Lung (tissue), 11 donors: ENCODE measurements at regions not wholly inside any gene's neighbourhood (a gene's known extent, or its start where the extent isn't known, plus 50 kb on each side); places are given as distances from the start of the nearest gene placed in this dataset.
A peak's percentile ranks its signal among the peaks of the same experiment; 100 is the strongest.

ENCODE experiments used
- ATAC-seq: fragments of 200-7000 bp; cut with Tn5 transposase; one replicate; pipeline ENCODE4 v1.9.1; 2020; ENCODE audit warnings: moderate number of reproducible peaks; ENCODE audit not compliant: insufficient read depth, low FRiP score
- DNase-seq, 3 donors: peaks; one replicate each; pipeline ENCODE4 v3.0.0-alpha.2; 2013 to 2017
- H3K27ac ChIP-seq, 2 donors: one replicate each; pipeline ENCODE4 v1.5.1; 2013; ENCODE audit warnings: mild to moderate bottlenecking in 2 of 2, moderate library complexity in 2 of 2, control low read depth in 1 of 2, inconsistent platforms in 1 of 2, low read depth in 1 of 2, low read length in 1 of 2
- H3K27me3 ChIP-seq, 3 donors: one replicate each; pipeline ENCODE4 v1.5.1; 2013; ENCODE audit warnings: low read length in 2 of 3; ENCODE audit not compliant: control insufficient read depth in 3 of 3, insufficient read depth in 3 of 3
- H3K36me3 ChIP-seq, 4 donors: one replicate each; pipeline ENCODE4 v1.5.1; 2013; ENCODE audit warnings: low read length in 4 of 4, mild to moderate bottlenecking in 1 of 4, moderate library complexity in 1 of 4; ENCODE audit not compliant: control insufficient read depth in 4 of 4, insufficient read depth in 4 of 4
- H3K4me1 ChIP-seq, 5 donors: one replicate each; pipeline ENCODE4 v1.5.1; 2013; ENCODE audit warnings: low read length in 5 of 5, mild to moderate bottlenecking in 2 of 5, moderate library complexity in 1 of 5; ENCODE audit not compliant: control insufficient read depth in 5 of 5, insufficient read depth in 5 of 5
- H3K4me3 ChIP-seq: one replicate; pipeline ENCODE4 v1.5.1; 2013; ENCODE audit warnings: mild to moderate bottlenecking, control low read depth, moderate library complexity
- H3K9ac ChIP-seq, 2 donors: one replicate each; pipeline ENCODE4 v1.5.1; 2013; ENCODE audit warnings: low read length in 2 of 2, control low read depth in 1 of 2; ENCODE audit not compliant: insufficient read depth in 1 of 2
- H3K9me3 ChIP-seq, 4 donors: one replicate each; pipeline ENCODE4 v1.5.1; 2013; ENCODE audit warnings: low read length in 3 of 4, mild to moderate bottlenecking in 1 of 4, moderate library complexity in 1 of 4; ENCODE audit not compliant: control insufficient read depth in 4 of 4, insufficient read depth in 3 of 4
- CTCF ChIP-seq: IDR thresholded peaks from 2 replicates; pipeline ENCODE4 v1.5.1; 2012; ENCODE audit warnings: mild to moderate bottlenecking; ENCODE audit errors: control extremely low read depth, extremely low read depth
- WGBS, 2 donors: extraction: QIAGEN DNeasy Blood & Tissue Kit; methylation state at CpG; one replicate each; pipeline ENCODE4 v1.1.7; 2013; 5-methylcytosine and 5-hydroxymethylcytosine counted together
- donor health status: control.
- donor health status: control.
- donor health status: Bipolar disorder and iron deficiency.
- donor health status: healthy.
- donor health status: DM: yes; HTN: yes; CAD: no.

DNA sequence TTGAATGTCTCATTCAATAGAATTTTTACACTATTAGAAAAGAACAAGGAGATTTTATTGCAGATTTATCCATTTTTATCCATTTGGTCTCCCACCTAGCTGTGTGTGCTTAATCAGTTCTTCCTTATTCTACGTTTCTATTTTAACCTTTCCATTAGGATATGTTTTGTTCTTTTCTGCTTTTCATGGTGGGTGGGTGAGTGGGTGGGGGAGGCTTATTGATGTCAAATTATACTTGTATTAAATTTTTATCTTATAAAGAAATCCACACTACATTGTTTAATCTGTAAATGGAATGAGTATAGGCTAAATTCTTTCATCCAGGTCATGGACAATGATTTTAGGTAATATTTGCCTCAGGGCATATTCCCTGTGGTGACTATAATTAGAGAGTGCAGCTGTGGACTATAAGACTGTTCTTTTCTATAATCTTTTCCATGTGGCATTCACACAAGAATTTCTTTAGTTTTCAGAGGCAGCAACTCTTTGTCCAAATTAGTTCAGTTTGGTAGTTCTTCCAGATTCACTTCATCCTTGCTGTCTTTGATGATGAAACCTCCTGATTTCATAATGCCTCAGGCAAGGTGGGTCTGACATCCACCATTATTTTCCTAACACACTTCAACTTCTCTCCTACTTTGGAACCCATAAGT, 2451.8 kb downstream of the PCDH7 start:
- Histone ChIP-seq H3K4me3 (no peak overlapping the region), H3K9me3 (no peaks in the 10 kb centered on the region), H3K27ac (no peak overlapping the region), H3K9ac (no peak overlapping the region), H3K36me3 (no peaks in the 10 kb centered on the region), H3K4me1 (no peaks in the 10 kb centered on the region), H3K27me3 (no peaks in the 10 kb centered on the region)
- no peak for TF ChIP-seq CTCF
- ATAC-seq (no peak), DNase-seq (no peak)
- WGBS, 2 donors, result 76 to 83% methylated on average over 1 of the region's 1 CpG

GRCh38 chr4:33176566-33176965, 2456.4 kb downstream of the PCDH7 start:
- H3K27me3 ChIP-seq, result no peaks in the 10 kb centered on the region
- H3K9me3 ChIP-seq, result peaks cover 0 to 4% (median 0%) of the 10 kb centered on the region in 4 donors
- TF ChIP-seq CTCF, result no peak
- no peaks in the 10 kb centered on the region for H3K4me1 ChIP-seq
- no peak overlapping the region for H3K4me3 ChIP-seq
- no peak for ATAC-seq
- H3K9ac ChIP-seq, result no peak overlapping the region
- no peak for DNase-seq
- 34 to 88% methylated on average over 1 of the region's 1 CpG for WGBS, 2 donors
- no peak overlapping the region for H3K27ac ChIP-seq
- H3K36me3 ChIP-seq, result no peaks in the 10 kb centered on the region

- no peak overlapping the region for H3K9ac ChIP-seq
- H3K4me3 ChIP-seq, result no peak overlapping the region
- 25 to 34% methylated on average over 2 of the region's 2 CpGs for WGBS, 2 donors
- no peaks in the 10 kb centered on the region for H3K27me3 ChIP-seq
- no peaks in the 10 kb centered on the region for H3K36me3 ChIP-seq
- DNase-seq (peak; percentile 15 to 77 (median 73)), ATAC-seq (no peak)
- no peak for TF ChIP-seq CTCF
- no peak overlapping the region for H3K27ac ChIP-seq
- H3K4me1 ChIP-seq, result peaks cover 0 to 9% (median 0%) of the 10 kb centered on the region in 5 donors
- H3K9me3 ChIP-seq, result peaks cover 0 to 6% (median 2%) of the 10 kb centered on the region in 4 donors
Measured at GRCh38 chr4:33184657-33185290, 2464.6 kb downstream of the PCDH7 start.
